GM12891 (cell line): ENCODE measurements at regions not wholly inside any gene's neighbourhood (a gene's known extent, or its start where the extent isn't known, plus 50 kb on each side); places are given as distances from the start of the nearest gene placed in this dataset.

Experiments
- POLR2A ChIP-seq: IDR thresholded peaks from 2 replicates; pipeline ENCODE4 v1.6.1; 2011; ENCODE audit warnings: low read depth, low read length, control low read depth
- POLR2AphosphoS5 ChIP-seq: IDR thresholded peaks from 2 replicates; pipeline ENCODE4 v1.6.1; 2011; ENCODE audit warnings: low read depth, low read length, control low read depth
- SPI1 ChIP-seq: IDR thresholded peaks from 2 replicates; pipeline ENCODE4 v1.6.1; 2011; ENCODE audit warnings: low read depth, low read length, control low read depth
- TAF1 ChIP-seq: IDR thresholded peaks from 2 replicates; pipeline ENCODE4 v1.6.1; 2011; ENCODE audit warnings: low read depth, low read length, control low read depth

DNA sequence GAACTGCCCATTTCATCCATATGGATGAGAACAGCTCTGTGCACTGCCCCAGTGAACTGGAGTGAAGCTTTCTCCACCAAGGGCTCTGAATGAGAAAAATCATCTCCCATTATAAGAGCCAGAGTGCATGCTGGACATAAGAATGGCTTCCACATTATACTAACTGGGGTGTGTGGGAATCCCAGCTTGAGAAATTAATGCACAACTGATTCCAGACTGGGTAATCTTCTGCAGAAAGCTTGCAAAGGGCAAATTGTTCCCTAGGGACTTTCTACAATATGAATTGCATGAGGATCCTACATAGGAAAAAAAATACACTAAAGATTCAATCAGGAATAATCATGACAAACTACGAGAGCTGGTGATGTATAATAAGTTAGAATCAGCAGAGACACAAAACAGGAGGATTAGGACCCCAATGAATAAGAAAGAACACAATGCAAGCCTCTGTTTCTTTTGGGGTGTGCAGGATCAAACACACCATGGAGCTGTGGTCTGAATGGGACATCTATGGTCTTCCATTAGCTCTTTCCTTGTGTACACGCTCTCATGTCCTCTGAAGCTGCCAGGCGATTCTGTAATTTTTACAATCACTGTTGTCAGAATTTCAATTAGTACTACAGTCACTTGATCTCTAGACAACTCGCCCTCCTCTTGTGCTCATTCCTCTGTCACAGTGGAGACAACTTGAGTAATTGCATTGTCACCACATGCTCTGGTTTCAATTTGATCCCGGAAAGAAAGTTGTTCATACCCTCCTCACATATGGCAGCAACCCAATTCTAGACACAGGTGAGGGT, 1327.4 kb downstream of the GATA3 start:
- no peak for TF ChIP-seq POLR2A
- TF ChIP-seq SPI1 = no peak
- no peak for TF ChIP-seq TAF1
- TF ChIP-seq POLR2AphosphoS5 = no peak
